GM19438 (cell line): ENCODE measurements at regions not wholly inside any gene's neighbourhood (a gene's known extent, or its start where the extent isn't known, plus 50 kb on each side); places are given as distances from the start of the nearest gene placed in this dataset.

ENCODE experiments used
- ATAC-seq: cut with Tn5 transposase; IDR thresholded peaks from one replicate; pipeline ENCODE4 v1.9.1; 2021; ENCODE audit warnings: low read depth; ENCODE audit not compliant: unreplicated experiment

DNA sequence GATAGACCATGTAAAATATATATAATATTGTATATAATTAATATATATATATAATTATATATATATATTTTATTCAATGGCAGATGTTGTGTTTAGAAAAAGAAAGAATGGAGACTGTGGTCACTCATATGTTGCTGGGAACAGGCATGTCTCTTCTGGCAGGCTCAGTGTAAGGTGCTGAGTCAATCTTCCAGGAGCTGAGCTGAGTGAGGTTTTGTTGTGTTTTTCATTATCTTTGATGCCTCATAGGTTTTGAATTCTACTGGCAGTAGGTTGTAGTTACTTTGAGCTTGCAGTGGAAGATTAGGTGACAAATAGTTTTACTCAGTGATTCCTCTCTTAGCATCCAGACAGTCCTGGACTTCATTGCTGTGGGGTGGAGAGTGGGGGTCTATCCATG lies 561.3 kb downstream of the IRX1 start:
- ATAC-seq = no peak

DNA sequence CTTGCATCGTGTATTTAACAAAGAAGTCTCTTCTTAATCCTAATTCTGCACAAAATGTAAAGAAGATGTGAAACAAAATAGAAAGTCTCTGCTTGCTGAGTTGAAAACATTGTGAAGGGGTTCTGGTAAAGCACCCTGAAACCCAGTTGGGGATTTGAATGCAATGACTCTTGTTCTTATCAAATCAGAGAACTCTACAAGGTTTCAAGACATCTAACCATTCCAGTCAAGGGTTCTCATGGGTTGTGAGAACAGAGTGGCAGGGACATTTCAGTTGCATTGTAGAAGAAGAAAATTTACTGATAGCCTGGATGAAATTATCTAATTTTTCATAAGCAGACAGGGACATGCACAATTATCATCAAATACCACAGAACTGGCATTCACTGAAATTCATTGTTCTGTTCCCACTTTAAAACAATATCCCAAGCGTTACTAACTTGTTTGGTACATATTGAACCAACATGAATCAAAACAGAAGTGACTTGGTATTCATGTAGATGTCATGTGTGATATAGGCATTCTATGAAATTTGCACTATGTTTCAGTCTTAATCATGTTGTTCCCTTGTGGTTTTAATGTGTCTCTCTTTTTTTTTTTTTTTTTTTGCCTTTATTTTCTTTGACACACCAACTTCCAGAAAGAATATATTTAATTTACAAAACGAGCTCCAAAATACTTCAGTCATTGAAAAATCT lies 563.3 kb downstream of the IRX1 start:
- no peak for ATAC-seq

DNA sequence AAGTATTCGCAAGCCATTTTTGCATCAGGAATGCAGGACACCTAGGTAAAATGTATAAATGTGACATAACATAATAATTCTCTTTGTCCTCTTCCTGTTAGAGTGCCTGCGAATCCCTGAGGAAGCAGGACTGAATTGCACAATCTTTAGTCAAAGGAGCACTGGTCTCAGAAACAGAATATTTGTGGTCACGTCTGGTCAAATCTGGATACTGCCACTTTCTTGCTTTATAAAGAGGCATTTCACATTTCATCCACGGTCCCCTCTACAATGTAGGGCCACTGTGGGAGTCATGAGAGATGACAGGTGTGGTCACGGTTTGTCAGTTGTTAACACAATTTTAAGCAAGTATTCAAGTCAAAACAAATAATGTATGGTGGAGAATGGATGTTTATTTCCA lies 564.0 kb downstream of the IRX1 start:
- ATAC-seq = no peak

DNA sequence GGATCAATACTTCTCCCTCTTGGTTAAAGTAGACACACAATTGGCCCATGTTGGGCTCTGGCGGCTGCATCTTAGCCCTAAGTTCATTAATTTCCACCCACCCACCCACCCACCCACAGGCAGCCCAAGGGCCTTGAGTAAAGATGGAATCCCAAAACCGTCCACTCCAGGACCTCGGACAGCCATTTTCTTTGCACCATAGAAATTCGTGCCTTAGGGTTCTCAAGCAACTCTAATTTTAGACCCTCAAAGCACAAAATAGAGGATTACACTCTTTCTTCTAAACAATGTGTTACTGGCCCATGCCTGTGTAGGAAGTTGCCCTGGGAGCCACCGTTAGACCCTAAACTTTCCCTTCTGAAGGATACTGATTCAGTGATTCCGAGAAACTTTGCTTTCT lies 568.5 kb downstream of the IRX1 start:
- ATAC-seq = no peak

DNA sequence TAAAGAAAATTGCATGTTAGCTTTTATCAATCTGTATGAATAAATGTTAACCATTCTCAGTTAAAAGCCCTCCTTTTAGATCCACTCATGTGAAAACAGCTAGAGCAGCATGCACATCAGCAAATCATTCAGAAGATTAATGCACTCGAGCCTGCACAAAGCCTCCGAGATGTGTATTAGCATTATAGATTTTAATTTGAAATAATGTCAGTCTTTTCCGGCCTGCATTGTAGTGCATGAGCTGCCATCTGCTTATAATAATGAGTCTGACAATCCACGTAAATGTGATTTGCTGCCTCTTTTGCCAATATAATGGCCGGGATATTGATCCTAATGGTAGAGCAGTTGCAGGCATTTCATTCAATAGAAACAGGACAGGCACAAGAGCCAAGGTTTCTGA lies 585.1 kb downstream of the IRX1 start:
- ATAC-seq = no peak

DNA sequence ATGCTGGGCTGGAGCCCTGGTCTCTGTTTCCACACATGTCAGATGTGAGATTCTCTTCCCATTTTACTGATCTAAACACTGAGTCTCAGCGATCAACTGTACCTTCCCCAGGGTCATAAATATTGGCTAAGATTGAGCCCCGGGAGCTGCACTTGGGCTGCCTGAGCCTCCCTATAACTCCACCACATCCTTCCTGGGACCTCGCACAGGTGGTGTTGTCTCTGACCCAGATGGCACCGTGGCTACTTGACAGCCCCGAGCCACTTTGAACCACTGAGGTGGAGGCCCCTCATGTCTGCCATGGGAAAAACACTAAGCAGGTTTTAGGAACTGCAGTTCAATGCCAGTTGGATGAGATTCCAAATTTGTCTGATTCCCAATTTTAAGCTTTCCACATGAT lies 586.5 kb downstream of the IRX1 start:
- no peak for ATAC-seq

DNA sequence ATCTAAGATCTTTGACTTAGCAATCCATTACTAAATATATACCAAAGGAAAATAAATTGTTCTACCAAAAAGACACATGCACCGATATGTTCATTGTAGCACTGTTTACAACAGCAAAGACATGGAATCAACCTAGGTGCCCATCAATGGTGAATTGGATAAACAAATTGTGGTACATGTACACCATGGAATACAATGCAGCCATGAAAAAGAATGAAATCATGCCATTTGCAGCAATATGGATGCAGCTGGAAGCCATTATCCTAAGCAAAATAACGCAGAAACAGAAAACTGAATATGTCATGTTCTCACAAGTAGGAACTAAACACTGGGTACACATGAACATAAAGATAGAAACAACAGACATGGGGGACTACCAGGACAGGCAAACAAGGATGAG lies 589.5 kb downstream of the IRX1 start:
- ATAC-seq = no peak

DNA sequence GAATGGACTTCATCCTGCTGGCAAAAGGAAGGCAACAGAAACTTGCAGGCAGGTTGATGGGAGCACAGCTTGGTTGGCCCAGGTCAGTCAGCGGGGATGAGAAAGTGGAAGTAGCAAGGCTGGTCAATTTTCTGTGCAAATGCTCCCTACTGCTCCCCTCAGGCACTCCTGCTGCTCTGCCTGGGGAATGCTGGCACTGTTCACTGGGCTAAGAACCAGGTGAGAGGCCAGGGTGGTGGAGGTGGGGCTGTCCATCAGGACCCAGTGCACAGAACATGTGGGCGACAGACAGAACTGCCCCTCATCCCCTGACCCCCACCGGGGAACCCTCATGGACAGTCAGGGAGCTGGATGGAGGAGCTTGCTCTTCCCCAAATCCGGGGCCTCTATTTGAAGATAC lies 593.1 kb downstream of the IRX1 start:
- no peak for ATAC-seq

DNA sequence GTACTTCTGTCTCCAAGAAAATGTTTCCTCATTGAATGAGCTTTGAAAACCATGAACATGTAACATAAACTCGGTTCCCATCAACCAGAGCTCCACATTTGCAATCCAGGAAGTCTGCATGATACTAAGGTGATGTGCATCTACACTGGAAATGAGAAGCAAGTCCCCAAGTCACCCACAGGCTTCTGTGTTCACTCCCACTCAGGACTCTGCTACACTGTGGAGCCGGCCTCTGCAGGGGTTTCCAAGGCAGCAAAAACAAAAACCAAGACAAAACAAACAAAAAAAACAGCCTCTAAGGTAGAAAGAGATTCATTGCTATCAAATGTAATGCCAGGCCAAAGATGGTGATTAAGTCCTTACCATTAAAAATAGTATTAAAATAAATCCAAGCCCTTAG lies 593.7 kb downstream of the IRX1 start:
- ATAC-seq = no peak

DNA sequence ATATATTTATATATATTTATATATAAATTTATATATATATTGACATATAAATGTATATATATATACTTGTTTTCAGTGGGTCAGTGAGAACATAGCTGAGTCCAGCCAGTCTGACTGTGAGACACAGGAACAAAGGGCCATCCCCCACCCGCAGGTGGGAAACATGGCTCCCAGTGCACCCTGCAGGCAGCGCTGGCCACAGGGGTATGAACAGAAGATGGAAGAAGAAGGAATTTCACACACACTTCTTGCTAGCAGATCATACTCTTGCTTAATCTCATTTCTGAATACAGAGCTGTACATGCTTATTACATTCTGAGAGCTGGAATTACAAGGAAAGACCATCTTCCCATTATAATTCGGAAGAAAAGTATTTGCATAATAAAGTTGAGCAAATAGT lies 595.4 kb downstream of the IRX1 start:
- ATAC-seq = no peak

DNA sequence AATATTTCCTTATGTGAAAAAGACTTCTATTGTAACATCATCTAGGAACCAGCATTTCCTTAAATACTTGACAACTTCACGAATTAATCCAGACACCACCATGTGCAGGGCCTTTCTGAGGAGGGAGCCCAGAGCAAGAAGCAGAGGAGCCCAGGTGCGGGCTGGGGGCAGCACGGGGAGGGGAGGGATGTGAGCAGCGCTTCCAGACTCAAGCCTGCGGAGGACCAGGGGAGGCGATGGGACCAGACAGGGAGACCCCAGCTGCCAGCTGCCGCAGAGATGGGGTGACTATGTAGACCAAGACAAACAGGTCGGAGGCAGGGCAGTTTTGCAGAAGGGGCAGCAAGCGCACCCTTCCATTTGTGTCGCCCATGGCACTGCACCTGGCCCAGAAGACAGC lies 596.1 kb downstream of the IRX1 start:
- no peak for ATAC-seq

DNA sequence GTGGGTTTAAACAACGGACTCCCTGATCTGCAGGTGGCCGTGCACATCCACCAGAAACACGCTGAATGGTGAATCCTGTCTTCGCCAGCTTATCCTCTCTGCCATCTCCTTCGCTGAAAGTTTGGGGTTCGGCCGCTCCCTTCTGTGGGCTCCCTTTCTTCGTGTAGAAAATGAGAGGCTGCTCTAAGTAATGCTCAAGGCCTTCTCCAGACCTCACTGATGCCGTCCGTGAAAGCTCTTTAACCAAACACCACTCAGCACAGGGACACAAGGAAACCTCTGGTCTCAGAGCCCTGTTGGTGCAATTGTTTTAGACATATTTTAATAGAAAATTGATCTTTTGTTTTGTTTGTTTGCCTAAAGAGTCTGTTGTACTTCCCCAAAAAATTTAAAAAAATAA lies 596.5 kb downstream of the IRX1 start:
- ATAC-seq = no peak

DNA sequence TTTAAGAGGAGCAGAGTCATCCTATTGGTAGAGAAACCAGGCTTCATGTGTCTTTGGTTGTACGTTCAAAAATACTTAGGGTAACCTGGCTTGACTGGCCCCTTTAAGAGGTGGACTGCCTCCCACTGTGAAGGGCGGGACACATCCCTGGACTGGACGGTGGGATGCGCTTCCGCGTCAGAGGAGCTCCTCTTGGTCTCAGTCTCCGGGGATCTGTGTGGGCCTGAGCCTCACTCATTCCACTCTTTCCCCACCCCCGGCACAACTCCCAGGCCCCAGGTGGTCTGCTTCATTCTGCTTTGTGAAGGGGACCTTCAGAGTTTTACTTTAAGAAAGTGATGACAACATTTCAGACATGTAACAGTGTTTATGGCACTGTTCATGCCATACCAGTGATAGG lies 601.1 kb downstream of the IRX1 start:
- ATAC-seq = no peak

DNA sequence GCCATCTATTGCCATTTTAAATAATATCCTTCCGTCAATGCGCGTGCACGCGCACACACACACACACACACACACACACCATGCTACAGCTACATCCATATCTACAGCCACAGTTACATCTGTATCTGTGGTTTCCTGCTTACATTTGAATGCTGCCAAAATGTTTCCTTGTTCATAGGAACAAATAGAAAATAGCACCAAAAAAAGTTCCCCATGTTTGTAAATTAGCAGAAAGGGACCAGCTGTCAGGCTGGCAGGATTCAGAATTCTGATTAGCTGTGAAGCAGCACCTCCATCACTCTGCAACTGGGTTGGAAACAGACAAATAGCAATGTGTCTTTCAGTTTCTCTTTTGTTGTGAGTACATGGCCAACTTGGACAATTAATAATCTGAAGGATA lies 601.5 kb downstream of the IRX1 start:
- ATAC-seq = no peak

DNA sequence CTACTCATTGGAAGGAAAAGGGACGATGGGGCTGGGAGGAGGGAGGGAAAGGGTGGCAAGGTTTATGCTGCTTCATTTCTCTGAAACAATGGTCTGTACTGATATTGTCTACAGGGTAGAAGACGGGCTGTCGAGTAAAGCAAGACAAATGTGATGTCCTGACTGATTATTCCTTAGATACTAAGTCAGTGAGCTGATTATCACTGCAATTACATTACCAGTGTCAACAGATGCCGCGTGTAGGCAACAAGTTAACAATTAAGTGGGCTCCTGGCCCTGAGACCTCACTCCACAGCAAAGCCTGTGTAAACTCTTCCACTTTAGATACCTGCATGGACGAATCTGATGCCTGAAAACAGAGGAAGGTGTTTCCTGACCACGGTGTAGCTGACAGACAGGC lies 602.8 kb downstream of the IRX1 start:
- no peak for ATAC-seq

DNA sequence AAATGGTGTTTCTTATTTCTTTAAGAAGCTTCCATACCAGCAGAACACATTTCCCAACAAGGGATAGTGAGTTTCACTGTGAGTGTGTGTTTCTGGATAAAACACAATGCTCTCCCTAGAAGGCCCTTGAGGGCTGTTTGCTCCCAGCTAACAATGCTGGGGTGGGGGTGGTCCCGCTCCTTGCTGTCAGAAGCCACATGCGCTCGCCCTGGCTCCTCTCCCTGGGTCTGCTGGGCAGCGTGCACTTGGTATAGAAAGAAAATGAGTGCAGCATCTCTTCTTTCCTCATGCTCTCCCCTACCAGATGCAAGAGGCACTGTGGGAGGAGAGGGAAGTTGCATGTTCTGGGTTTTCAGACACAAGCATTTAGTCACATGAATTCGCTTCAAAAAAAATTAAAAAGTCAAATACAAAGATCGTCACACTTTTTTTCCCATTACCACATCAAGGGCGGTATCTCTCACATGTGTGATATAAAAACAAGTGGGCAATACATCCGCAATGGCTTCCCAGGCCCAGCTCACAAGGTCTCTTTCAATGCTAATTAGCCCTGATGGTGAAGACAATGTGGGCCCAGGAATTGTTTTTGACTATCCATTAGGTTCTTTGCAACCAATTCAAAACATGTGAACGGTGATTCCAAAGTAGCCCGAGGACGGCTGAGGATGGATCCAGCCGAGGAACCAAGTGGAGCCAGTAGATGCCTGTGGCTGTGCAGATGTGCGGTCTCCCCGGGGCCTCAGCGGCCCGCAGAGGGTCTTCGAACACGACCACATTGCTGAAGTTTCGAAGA lies 603.6 kb downstream of the IRX1 start:
- no peak for ATAC-seq

DNA sequence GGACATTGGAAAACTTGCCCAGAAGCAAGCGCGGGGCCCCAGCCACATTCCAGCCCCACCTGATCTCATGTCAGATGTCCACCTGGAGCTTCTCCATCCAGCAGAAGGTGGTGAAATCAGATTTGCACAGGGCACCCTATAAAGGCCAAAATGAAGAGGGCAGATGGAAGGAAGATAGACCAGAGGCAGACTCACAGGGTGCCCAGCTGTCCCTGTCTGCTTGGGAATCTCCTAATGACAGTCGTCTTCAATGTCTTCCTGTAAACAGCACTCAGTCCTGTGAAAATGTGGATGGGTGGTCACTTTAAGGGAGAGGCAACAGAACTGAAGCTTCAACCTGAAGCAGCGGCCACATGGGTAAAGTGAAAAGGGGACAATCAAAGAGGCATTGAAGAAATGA lies 607.5 kb downstream of the IRX1 start:
- no peak for ATAC-seq

DNA sequence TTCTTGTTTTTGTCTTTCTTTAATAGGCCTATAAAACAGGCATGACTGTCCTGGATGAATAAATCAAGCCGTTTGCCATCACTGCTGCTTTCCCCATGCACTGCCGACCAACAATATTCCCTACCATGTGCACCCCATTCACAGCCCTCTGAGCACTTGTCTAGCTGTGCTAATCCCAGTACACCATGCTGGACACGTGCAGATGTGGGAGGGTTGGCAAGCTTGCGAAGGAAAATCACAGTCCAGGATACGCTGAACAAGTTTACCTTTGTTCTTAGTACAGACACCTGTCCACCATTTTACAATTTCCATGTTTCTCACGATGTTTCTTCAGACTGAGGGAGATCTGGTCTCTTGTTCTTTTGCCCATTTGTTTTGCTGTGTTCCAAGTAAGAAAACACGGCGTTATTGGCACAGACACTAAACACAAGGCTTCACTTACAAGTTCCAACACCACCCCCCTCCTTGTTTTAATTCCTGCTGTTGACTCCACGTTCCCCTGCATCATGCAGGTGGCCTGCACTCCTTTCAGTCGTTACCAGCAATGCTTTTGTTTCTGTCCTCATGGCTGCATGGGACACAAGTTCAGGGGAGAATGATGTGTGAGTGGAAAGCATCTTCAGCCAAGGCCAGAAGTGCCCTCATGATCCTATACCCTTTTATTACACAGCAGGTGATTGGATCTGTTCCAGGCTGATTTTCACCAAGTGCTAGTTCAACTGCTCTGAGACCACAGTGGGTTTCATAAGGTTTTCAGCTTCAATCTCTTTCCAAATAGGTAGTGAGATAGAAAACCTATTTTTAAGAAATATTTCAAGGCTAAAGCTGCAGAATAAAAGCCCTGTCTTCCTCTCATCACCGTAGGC lies 608.9 kb downstream of the IRX1 start:
- no peak for ATAC-seq

DNA sequence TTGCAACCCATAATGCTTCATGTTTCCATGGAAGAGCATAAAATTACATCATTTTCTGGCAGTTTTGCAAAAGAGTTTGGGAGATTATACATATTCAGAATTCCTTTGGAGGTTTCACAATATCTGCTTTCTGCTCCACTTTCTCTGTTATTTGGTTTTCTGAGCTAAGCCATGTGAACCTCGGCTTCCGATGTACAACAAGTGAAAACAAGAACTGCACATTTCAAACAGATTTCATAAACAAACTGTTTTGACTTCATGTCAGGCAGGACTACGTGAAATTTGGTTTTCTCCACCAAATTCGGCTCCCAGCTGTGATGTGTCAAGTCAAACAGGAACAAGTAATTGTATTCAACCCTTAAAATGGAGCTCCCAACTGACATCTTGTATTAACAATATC lies 609.8 kb downstream of the IRX1 start:
- no peak for ATAC-seq

DNA sequence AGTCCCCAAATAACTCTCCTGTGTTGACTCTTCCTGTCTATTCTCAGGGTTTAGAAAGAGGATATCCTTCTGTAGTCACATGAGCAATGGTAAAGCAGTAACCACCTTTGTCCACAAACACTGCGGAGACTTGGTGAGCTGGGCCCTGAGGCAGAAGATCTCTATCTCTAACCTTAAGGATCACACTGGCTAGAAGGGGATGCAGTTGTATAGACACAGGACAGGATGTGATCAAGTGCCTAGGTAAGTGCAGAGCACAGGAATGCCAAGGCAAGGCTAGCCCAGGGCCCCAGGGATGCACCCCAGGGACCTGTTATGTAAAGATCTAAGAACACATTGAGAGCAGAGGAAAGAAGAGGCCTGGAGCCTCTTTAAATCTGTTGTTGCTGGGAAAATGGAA lies 610.5 kb downstream of the IRX1 start:
- ATAC-seq = no peak

DNA sequence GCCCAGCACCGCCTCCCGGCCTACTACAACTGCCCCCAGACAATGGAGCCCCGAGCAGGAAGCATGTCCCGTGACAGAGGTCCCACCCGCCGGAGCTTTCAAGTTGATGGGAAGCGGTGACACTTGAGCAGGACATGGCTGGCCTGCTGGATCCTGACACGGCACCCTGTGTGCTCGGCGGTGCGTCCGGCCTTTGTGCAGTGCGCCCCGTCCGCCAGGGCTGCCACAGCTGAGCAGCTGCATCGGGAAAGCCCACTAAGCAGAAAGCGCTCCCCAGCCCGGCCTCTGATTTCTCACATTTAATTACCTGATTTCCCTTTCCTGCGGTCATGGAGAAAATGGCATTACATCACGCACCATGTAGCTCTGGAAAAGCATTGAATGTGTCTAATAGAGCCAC lies 611.9 kb downstream of the IRX1 start:
- no peak for ATAC-seq
